Endothelial cell (in vitro differentiated cells): ENCODE measurements at regions not wholly inside any gene's neighbourhood (a gene's known extent, or its start where the extent isn't known, plus 50 kb on each side); places are given as distances from the start of the nearest gene placed in this dataset.

Experiments
- DNase-seq: peaks from one replicate; pipeline ENCODE4 v3.0.0; 2021; ENCODE audit warnings: low spot score
- H3K27ac Mint-ChIP-seq: one replicate; pipeline ENCODE4 v1.8.0; 2021; ENCODE audit warnings: mixed read lengths, inconsistent platforms; ENCODE audit not compliant: unreplicated experiment
- H3K27me3 Mint-ChIP-seq: one replicate; pipeline ENCODE4 v1.8.0; 2021; ENCODE audit warnings: mild to moderate bottlenecking, moderate library complexity, mixed read lengths, inconsistent platforms; ENCODE audit not compliant: unreplicated experiment
- H3K36me3 Mint-ChIP-seq: one replicate; pipeline ENCODE4 v1.8.0; 2021; ENCODE audit warnings: mild to moderate bottlenecking, low read depth, mixed read lengths, inconsistent platforms; ENCODE audit not compliant: unreplicated experiment
- H3K4me1 Mint-ChIP-seq: one replicate; pipeline ENCODE4 v1.8.0; 2021; ENCODE audit warnings: mild to moderate bottlenecking, mixed read lengths, inconsistent platforms; ENCODE audit not compliant: unreplicated experiment
- H3K4me3 Mint-ChIP-seq: one replicate; pipeline ENCODE4 v1.8.0; 2021; ENCODE audit warnings: mild to moderate bottlenecking, mixed read lengths, inconsistent platforms; ENCODE audit not compliant: unreplicated experiment
- H3K9me3 Mint-ChIP-seq: one replicate; pipeline ENCODE4 v1.8.0; 2021; ENCODE audit warnings: mixed read lengths, inconsistent platforms; ENCODE audit not compliant: unreplicated experiment
- CTCF ChIP-seq: fragments of 200-600 bp; sonication (generic); IDR thresholded peaks from one replicate; pipeline ENCODE4 v1.5.0; 2021; ENCODE audit warnings: antibody characterized with exemption; ENCODE audit not compliant: unreplicated experiment

- Mint-ChIP-seq H3K4me1 (no peaks in the 10 kb centered on the region), H3K36me3 (peaks cover 9% of the 10 kb centered on the region), H3K9me3 (peaks cover 4% of the 10 kb centered on the region), H3K27ac (no peak overlapping the region), H3K27me3 (peaks cover 4% of the 10 kb centered on the region), H3K4me3 (no peak overlapping the region)
- no peak for DNase-seq
- no peak for TF ChIP-seq CTCF
Measured at GRCh38 chr7:112897839-112898431, 107.7 kb upstream of the TMEM168 start.

DNA sequence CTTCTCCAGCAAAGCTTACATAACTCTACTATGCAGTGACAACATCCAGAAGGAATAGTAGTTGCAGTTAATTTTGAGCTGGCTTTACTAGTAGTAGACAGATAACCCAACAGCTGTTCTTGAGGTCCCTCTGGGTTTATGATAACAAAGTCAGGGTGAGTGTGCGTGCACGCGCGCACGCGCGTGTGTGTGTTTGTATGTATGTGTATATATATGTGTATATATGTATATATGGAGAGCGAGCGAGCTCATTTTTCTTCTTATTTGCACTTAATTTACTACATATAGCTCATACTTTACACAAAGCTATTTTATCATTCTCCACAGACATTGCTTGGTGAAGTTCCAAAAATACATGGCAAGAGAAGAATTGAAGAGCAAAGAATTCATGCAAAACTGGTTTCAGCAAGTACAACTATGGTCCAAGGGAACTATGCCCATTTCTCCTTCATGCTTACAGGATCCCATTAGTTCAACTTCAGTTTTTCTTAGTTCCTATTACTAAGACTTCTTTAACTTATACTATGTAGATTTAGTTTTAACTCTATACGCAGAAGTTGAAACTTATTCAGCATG, 105.9 kb upstream of the TMEM168 start:
- H3K27ac Mint-ChIP-seq, result no peak overlapping the region
- H3K9me3 Mint-ChIP-seq, result no peaks in the 10 kb centered on the region
- no peaks in the 10 kb centered on the region for H3K27me3 Mint-ChIP-seq
- no peaks in the 10 kb centered on the region for H3K4me1 Mint-ChIP-seq
- TF ChIP-seq CTCF, result no peak
- no peak for DNase-seq
- peaks cover 9% of the 10 kb centered on the region for H3K36me3 Mint-ChIP-seq
- no peak overlapping the region for H3K4me3 Mint-ChIP-seq

DNA sequence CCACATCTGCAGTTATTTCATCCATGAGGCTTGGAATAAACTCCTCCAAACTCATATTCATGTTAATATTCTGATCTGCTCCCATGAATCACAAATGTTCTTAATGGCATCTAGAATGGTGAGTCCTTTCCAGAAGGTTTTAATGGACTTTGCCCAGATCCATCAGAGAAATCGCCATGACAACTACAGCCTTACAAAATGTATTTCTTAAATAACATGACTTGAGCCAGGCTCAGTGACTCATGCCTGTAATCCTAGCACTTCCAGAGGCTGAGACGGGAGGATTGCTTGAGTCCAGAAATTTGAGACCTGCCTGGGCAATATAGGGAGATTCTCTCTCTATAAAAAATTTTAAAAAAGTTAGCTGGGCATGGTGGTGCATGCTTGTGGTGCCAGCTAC, 102.1 kb upstream of the TMEM168 start:
- H3K9me3 Mint-ChIP-seq, result no peaks in the 10 kb centered on the region
- peaks cover 5% of the 10 kb centered on the region for H3K4me1 Mint-ChIP-seq
- H3K36me3 Mint-ChIP-seq, result peaks cover 5% of the 10 kb centered on the region
- no peak overlapping the region for H3K27ac Mint-ChIP-seq
- H3K4me3 Mint-ChIP-seq, result no peak overlapping the region
- DNase-seq, result no peak
- no peak for TF ChIP-seq CTCF
- H3K27me3 Mint-ChIP-seq, result no peaks in the 10 kb centered on the region

DNA sequence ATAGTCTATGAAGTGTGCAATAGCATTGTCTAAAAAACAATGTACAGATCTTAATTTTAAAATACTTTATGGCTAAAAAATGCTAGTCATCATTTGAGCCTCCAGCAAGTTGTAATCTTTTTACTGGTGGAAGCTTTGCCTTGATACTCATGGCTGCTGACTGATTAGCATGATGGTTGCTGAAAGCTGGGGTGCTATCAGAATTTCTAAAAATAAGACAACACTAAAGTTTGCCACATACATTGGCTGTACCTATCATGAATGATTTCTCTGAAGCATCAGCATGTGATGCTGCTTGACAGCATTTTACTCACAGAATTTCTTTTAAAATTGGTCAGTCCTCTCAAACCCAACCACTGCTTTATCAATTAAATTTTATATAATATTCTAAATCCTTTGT, 101.5 kb upstream of the TMEM168 start:
- Mint-ChIP-seq H3K4me3 (no peak overlapping the region), H3K27me3 (no peaks in the 10 kb centered on the region), H3K4me1 (peaks cover 5% of the 10 kb centered on the region), H3K36me3 (peaks cover 5% of the 10 kb centered on the region), H3K27ac (no peak overlapping the region), H3K9me3 (no peaks in the 10 kb centered on the region)
- no peak for TF ChIP-seq CTCF
- no peak for DNase-seq

DNA sequence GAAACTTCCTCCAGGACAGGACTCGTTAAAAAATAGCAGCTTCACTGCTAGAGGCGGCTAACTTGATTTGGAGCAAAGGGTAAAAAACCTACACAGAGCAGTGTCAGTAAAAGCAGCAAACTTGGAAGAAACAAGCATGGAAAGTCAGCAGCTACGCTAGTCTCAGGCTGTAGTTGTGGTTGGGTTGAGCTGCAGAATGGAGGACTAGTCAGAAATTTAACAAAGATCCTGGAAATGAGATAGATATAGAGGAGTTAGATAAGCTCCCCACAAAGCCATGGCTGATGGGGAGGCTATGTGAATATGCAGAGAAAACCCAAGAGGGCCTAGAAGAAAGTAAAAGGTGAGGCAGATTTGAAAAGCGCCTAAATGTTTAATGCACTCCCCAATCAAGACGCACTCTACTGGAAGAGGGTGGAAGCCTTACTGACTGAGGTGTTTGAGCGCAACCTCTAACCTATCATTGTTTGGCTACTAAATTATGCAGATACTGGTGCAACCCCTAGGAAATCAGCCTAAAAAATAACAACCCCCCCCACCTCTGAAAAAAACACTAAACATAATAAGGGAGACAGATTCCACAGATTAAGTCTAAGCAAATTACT, 99.7 kb upstream of the TMEM168 start:
- TF ChIP-seq CTCF, result no peak
- DNase-seq, result no peak
- no peak overlapping the region for H3K27ac Mint-ChIP-seq
- no peak overlapping the region for H3K4me3 Mint-ChIP-seq
- no peaks in the 10 kb centered on the region for H3K9me3 Mint-ChIP-seq
- H3K4me1 Mint-ChIP-seq, result peaks cover 5% of the 10 kb centered on the region
- no peaks in the 10 kb centered on the region for H3K27me3 Mint-ChIP-seq
- peaks cover 18% of the 10 kb centered on the region for H3K36me3 Mint-ChIP-seq
